HG03432 (cell line): ENCODE measurements at regions not wholly inside any gene's neighbourhood (a gene's known extent, or its start where the extent isn't known, plus 50 kb on each side); places are given as distances from the start of the nearest gene placed in this dataset.

Source experiments
- ATAC-seq: cut with Tn5 transposase; IDR thresholded peaks from one replicate; pipeline ENCODE4 v1.9.1; 2021; ENCODE audit warnings: mild to moderate bottlenecking, moderate library complexity; ENCODE audit not compliant: unreplicated experiment

- no peak for ATAC-seq
These were observed 258.6 kb upstream of the GRM7 start for GRCh38 chr3:6602329-6602728.

- peak; percentile 72 for ATAC-seq
These were observed 255.7 kb upstream of the GRM7 start for GRCh38 chr3:6605227-6605626.

- no peak for ATAC-seq
These were observed 252.1 kb upstream of the GRM7 start for GRCh38 chr3:6608843-6609242.

GRCh38 chr3:6612034-6612616 lies 248.8 kb upstream of the GRM7 start:
- ATAC-seq: no peak

GRCh38 chr3:6622260-6622659 lies 238.7 kb upstream of the GRM7 start:
- no peak for ATAC-seq

GRCh38 chr3:6622712-6623111 lies 238.2 kb upstream of the GRM7 start:
- no peak for ATAC-seq

GRCh38 chr3:6631376-6631775 lies 229.5 kb upstream of the GRM7 start:
- ATAC-seq: no peak

GRCh38 chr3:6640907-6641306 lies 220.0 kb upstream of the GRM7 start:
- peak; percentile 57 for ATAC-seq

- peak; percentile 47 for ATAC-seq
These were observed 216.6 kb upstream of the GRM7 start for GRCh38 chr3:6644070-6644929.

GRCh38 chr3:6654670-6655069 lies 206.2 kb upstream of the GRM7 start:
- ATAC-seq: no peak

GRCh38 chr3:6655275-6655674 lies 205.6 kb upstream of the GRM7 start:
- ATAC-seq: no peak

- ATAC-seq: no peak
These were observed 203.3 kb upstream of the GRM7 start for GRCh38 chr3:6657591-6657990.

- ATAC-seq: no peak
These were observed 193.6 kb upstream of the GRM7 start for GRCh38 chr3:6667354-6667753.

GRCh38 chr3:6671363-6671762 lies 189.6 kb upstream of the GRM7 start:
- ATAC-seq: no peak

GRCh38 chr3:6679510-6679909 lies 181.4 kb upstream of the GRM7 start:
- peak; percentile 43 for ATAC-seq

- ATAC-seq: peak; percentile 95
These were observed 180.7 kb upstream of the GRM7 start for GRCh38 chr3:6680119-6680806.

- no peak for ATAC-seq
These were observed 163.6 kb upstream of the GRM7 start for GRCh38 chr3:6697285-6697684.

GRCh38 chr3:6697722-6698121 lies 163.2 kb upstream of the GRM7 start:
- ATAC-seq: peak; percentile 85

- peak; percentile 59 for ATAC-seq
These were observed 156.1 kb upstream of the GRM7 start for GRCh38 chr3:6704817-6705216.

GRCh38 chr3:6706777-6707176 lies 154.1 kb upstream of the GRM7 start:
- no peak for ATAC-seq

- no peak for ATAC-seq
These were observed 151.7 kb upstream of the GRM7 start for GRCh38 chr3:6709178-6709577.

- no peak for ATAC-seq
These were observed 146.0 kb upstream of the GRM7 start for GRCh38 chr3:6714962-6715361.
